Cardiac fibroblast (primary cell): ENCODE measurements at regions not wholly inside any gene's neighbourhood (a gene's known extent, or its start where the extent isn't known, plus 50 kb on each side); places are given as distances from the start of the nearest gene placed in this dataset.

Experiments
- DNase-seq, 2 donors: peaks; one replicate each; pipeline versions ENCODE4 v3.0.0 to v3.0.0-alpha.2; 2010; ENCODE audit warnings: low read depth in 2 of 2
- H3K4me3 ChIP-seq, 2 donors: replicated peaks in 1 of 2; 1 replicate in 1 of 2; 2 replicates in 1 of 2; pipeline ENCODE4 v1.5.1; 2011; ENCODE audit warnings: low read depth in 2 of 2, low read length in 2 of 2, mild to moderate bottlenecking in 2 of 2, moderate library complexity in 1 of 2
- CTCF ChIP-seq: IDR thresholded peaks from one replicate; pipeline ENCODE4 v1.5.1; 2011; ENCODE audit warnings: low read depth, mild to moderate bottlenecking, low read length, inconsistent platforms

GRCh38 chr10:42941295-42941644 is 135.6 kb upstream of the RET start:
- no peak for DNase-seq
- H3K4me3 ChIP-seq: no peak overlapping the region
- no peak for TF ChIP-seq CTCF

GRCh38 chr10:42941790-42942189 is 135.1 kb upstream of the RET start:
- no peak for DNase-seq
- no peak overlapping the region for H3K4me3 ChIP-seq
- TF ChIP-seq CTCF: no peak

GRCh38 chr10:42942279-42942950 is 134.5 kb upstream of the RET start:
- H3K4me3 ChIP-seq: no peak overlapping the region
- no peak for TF ChIP-seq CTCF
- DNase-seq: no peak

- no peak for DNase-seq
- H3K4me3 ChIP-seq: no peak overlapping the region
- no peak for TF ChIP-seq CTCF
Measured at GRCh38 chr10:42943025-42943818, 133.6 kb upstream of the RET start.

- no peak for TF ChIP-seq CTCF
- DNase-seq: no peak
- H3K4me3 ChIP-seq: no peak overlapping the region
Measured at GRCh38 chr10:42948040-42948439, 128.8 kb upstream of the RET start.

GRCh38 chr10:42949287-42949686 is 127.6 kb upstream of the RET start:
- no peak for TF ChIP-seq CTCF
- no peak for DNase-seq
- H3K4me3 ChIP-seq: no peak overlapping the region
